NCI-H146 treated with DMSO at 0.1 percent for 48 hours (cell line): ENCODE measurements at regions not wholly inside any gene's neighbourhood (a gene's known extent, or its start where the extent isn't known, plus 50 kb on each side); places are given as distances from the start of the nearest gene placed in this dataset.
A peak's percentile ranks its signal among the peaks of the same experiment; 100 is the strongest.
"Not testable (repeated sequence)": the region's sequence is repeated elsewhere in the genome, so short reads cannot be mapped to it uniquely, and the experiment has no call there.

Experiments used
- DNase-seq: peaks from one replicate; lab custom pipeline; 2025; ENCODE audit not compliant: unreplicated experiment; lab: John Stamatoyannopoulos, UW

GRCh38 chr7:25732766-25733217 is 419.2 kb upstream of the NFE2L3 start:
- DNase-seq, result no peak

GRCh38 chr7:25735674-25736242 is 416.2 kb upstream of the NFE2L3 start:
- DNase-seq, result no peak

- no peak for DNase-seq
These were observed 413.5 kb upstream of the NFE2L3 start for GRCh38 chr7:25738528-25738927.

GRCh38 chr7:25739143-25739542 is 412.9 kb upstream of the NFE2L3 start:
- DNase-seq, result no peak

GRCh38 chr7:25742316-25742715 is 409.7 kb upstream of the NFE2L3 start:
- DNase-seq, result no peak

- not testable (repeated sequence) for DNase-seq
These were observed 408.1 kb upstream of the NFE2L3 start for GRCh38 chr7:25743670-25744451.

- no peak for DNase-seq
These were observed 401.1 kb upstream of the NFE2L3 start for GRCh38 chr7:25750744-25751508.

GRCh38 chr7:25752154-25752553 is 399.8 kb upstream of the NFE2L3 start:
- no peak for DNase-seq

GRCh38 chr7:25752967-25753791 is 398.8 kb upstream of the NFE2L3 start:
- DNase-seq, result no peak

- DNase-seq, result no peak
These were observed 398.2 kb upstream of the NFE2L3 start for GRCh38 chr7:25753837-25754236.

- DNase-seq, result no peak
These were observed 397.7 kb upstream of the NFE2L3 start for GRCh38 chr7:25754333-25754732.

- no peak for DNase-seq
These were observed 397.2 kb upstream of the NFE2L3 start for GRCh38 chr7:25754751-25755150.

GRCh38 chr7:25756601-25757000 is 395.4 kb upstream of the NFE2L3 start:
- DNase-seq, result no peak

- peak; percentile 42 for DNase-seq
These were observed 393.4 kb upstream of the NFE2L3 start for GRCh38 chr7:25758559-25758958.

- DNase-seq, result peak; percentile 87
These were observed 392.7 kb upstream of the NFE2L3 start for GRCh38 chr7:25759286-25759685.

- peak; percentile 79 for DNase-seq
These were observed 392.2 kb upstream of the NFE2L3 start for GRCh38 chr7:25759748-25760147.

GRCh38 chr7:25762511-25763462 is 389.2 kb upstream of the NFE2L3 start:
- DNase-seq, result no peak

- no peak for DNase-seq
These were observed 388.5 kb upstream of the NFE2L3 start for GRCh38 chr7:25763463-25763860.

GRCh38 chr7:25765110-25765655 is 386.8 kb upstream of the NFE2L3 start:
- no peak for DNase-seq

GRCh38 chr7:25770235-25770634 is 381.8 kb upstream of the NFE2L3 start:
- no peak for DNase-seq
